ENCODE measurements at regions not wholly inside any gene's neighbourhood (a gene's known extent, or its start where the extent isn't known, plus 50 kb on each side); places are given as distances from the start of the nearest gene placed in this dataset.

- TF ChIP-seq CTCF (IDR thresholded peaks at IDR 0.05) (no peak), ZNF263 (CRISPR knock-in tag; IDR thresholded peaks at IDR 0.05; ENCODE audit: low read depth) (no peak), MLX (CRISPR knock-in tag; IDR thresholded peaks at IDR 0.05) (no peak), ERG (CRISPR knock-in tag; IDR thresholded peaks at IDR 0.05) (no peak), ZNF232 (CRISPR knock-in tag; IDR thresholded peaks at IDR 0.05) (no peak), ZNF138 (CRISPR knock-in tag; conservative IDR thresholded peaks at IDR 0.05) (no peak), ZNF121 (CRISPR knock-in tag; IDR thresholded peaks at IDR 0.05) (no peak), ATF3 (CRISPR knock-in tag; conservative IDR thresholded peaks at IDR 0.05) (no peak), ZNF423 (CRISPR knock-in tag; IDR thresholded peaks at IDR 0.05) (no peak), FOXJ3 (CRISPR knock-in tag; IDR thresholded peaks at IDR 0.05; ENCODE audit: borderline replicate concordance) (no peak), AFF4 (CRISPR knock-in tag; IDR thresholded peaks at IDR 0.05; ENCODE audit: borderline replicate concordance) (no peak), USF2 (CRISPR knock-in tag; IDR thresholded peaks at IDR 0.05) (no peak), KAT7 (CRISPR knock-in tag; IDR thresholded peaks at IDR 0.05; ENCODE audit: borderline replicate concordance) (no peak)
Measured at GRCh38 chr5:122694884-122695283, 80.0 kb upstream of the SNX2 start.

Data from WTC11 (cell line).